HG03558 (cell line): ENCODE measurements at regions not wholly inside any gene's neighbourhood (a gene's known extent, or its start where the extent isn't known, plus 50 kb on each side); places are given as distances from the start of the nearest gene placed in this dataset.
"Not testable (repeated sequence)": the region's sequence is repeated elsewhere in the genome, so short reads cannot be mapped to it uniquely, and the experiment has no call there.

Source experiments
- ATAC-seq: cut with Tn5 transposase; IDR thresholded peaks from one replicate; pipeline ENCODE4 v1.9.1; 2021; ENCODE audit warnings: moderate number of reproducible peaks; ENCODE audit not compliant: unreplicated experiment; ENCODE audit errors: extremely low read depth

- no peak for ATAC-seq
Observed at GRCh38 chr5:116824751-116825438, 250.3 kb upstream of the SEMA6A start.

GRCh38 chr5:116814626-116815385, 240.2 kb upstream of the SEMA6A start:
- no peak for ATAC-seq

GRCh38 chr5:116813906-116814305, 239.3 kb upstream of the SEMA6A start:
- no peak for ATAC-seq

GRCh38 chr5:116813356-116813755, 238.7 kb upstream of the SEMA6A start:
- no peak for ATAC-seq

- no peak for ATAC-seq
Observed at GRCh38 chr5:116810951-116811350, 236.3 kb upstream of the SEMA6A start.

- no peak for ATAC-seq
Observed at GRCh38 chr5:116806836-116807235, 232.2 kb upstream of the SEMA6A start.

GRCh38 chr5:116799401-116799800, 224.8 kb upstream of the SEMA6A start:
- ATAC-seq, result no peak

GRCh38 chr5:116795189-116795588, 220.6 kb upstream of the SEMA6A start:
- no peak for ATAC-seq

GRCh38 chr5:116789522-116789921, 214.9 kb upstream of the SEMA6A start:
- no peak for ATAC-seq

GRCh38 chr5:116788851-116789403, 214.3 kb upstream of the SEMA6A start:
- no peak for ATAC-seq

- ATAC-seq, result no peak
Observed at GRCh38 chr5:116787570-116787969, 212.9 kb upstream of the SEMA6A start.

- no peak for ATAC-seq
Observed at GRCh38 chr5:116785106-116785505, 210.5 kb upstream of the SEMA6A start.

- ATAC-seq, result no peak
Observed at GRCh38 chr5:116779846-116780245, 205.2 kb upstream of the SEMA6A start.

- no peak for ATAC-seq
Observed at GRCh38 chr5:116778651-116779280, 204.1 kb upstream of the SEMA6A start.

GRCh38 chr5:116778032-116778431, 203.4 kb upstream of the SEMA6A start:
- no peak for ATAC-seq

- no peak for ATAC-seq
Observed at GRCh38 chr5:116773926-116774325, 199.3 kb upstream of the SEMA6A start.

GRCh38 chr5:116772806-116773205, 198.2 kb upstream of the SEMA6A start:
- ATAC-seq, result no peak

GRCh38 chr5:116772152-116772501, 197.5 kb upstream of the SEMA6A start:
- ATAC-seq, result no peak

- no peak for ATAC-seq
Observed at GRCh38 chr5:116771466-116772151, 197.0 kb upstream of the SEMA6A start.

GRCh38 chr5:116769953-116770352, 195.3 kb upstream of the SEMA6A start:
- ATAC-seq, result not testable (repeated sequence)

- no peak for ATAC-seq
Observed at GRCh38 chr5:116769470-116769869, 194.8 kb upstream of the SEMA6A start.
